Activated T-helper 1 cell treated with anti-CD3 and anti-CD28 coated beads, Interleukin-12 subunit alpha, Interleukin-12 subunit beta, Interleukin-2, Interleukin-4 antibody, amounts not matched to agents 30 ng/mL and 10 ng/mL and 1 ng/mL, durations not matched to agents 14 hours and 24 hours and 36 hours (primary cell): ENCODE measurements at regions not wholly inside any gene's neighbourhood (a gene's known extent, or its start where the extent isn't known, plus 50 kb on each side); places are given as distances from the start of the nearest gene placed in this dataset.
"Not testable (repeated sequence)": the region's sequence is repeated elsewhere in the genome, so short reads cannot be mapped to it uniquely, and the experiment has no call there.

Experiments
- DNase-seq: peaks from one replicate; pipeline ENCODE4 v3.0.0; 2021; ENCODE audit warnings: low spot score
- H3K27ac Mint-ChIP-seq: one replicate; pipeline ENCODE4 v1.8.0; 2021; ENCODE audit warnings: mild to moderate bottlenecking, mixed read lengths
- H3K27me3 Mint-ChIP-seq: one replicate; pipeline ENCODE4 v1.8.0; 2022; ENCODE audit warnings: mild to moderate bottlenecking, moderate library complexity, mixed read lengths; ENCODE audit not compliant: insufficient read depth
- H3K36me3 Mint-ChIP-seq: one replicate; pipeline ENCODE4 v1.8.0; 2021; ENCODE audit warnings: low read depth, mixed read lengths
- H3K4me1 Mint-ChIP-seq: one replicate; pipeline ENCODE4 v1.8.0; 2021; ENCODE audit warnings: low read depth, mixed read lengths
- H3K4me3 Mint-ChIP-seq: one replicate; pipeline ENCODE4 v1.8.0; 2021; ENCODE audit warnings: mild to moderate bottlenecking, moderate library complexity, mixed read lengths
- H3K9me3 Mint-ChIP-seq: one replicate; pipeline ENCODE4 v1.8.0; 2021; ENCODE audit warnings: mixed read lengths
- intact Hi-C: fragments of 100-400 bp; cut with micrococcal nuclease; formaldehyde crosslinking; loops from one replicate; pipeline ENCODE4 v1.15.1; 2024

- Mint-ChIP-seq H3K36me3 (no peaks in the 10 kb centered on the region), H3K27ac (no peak overlapping the region), H3K4me1 (no peaks in the 10 kb centered on the region), H3K4me3 (no peak overlapping the region), H3K27me3 (no peaks in the 10 kb centered on the region), H3K9me3 (no peaks in the 10 kb centered on the region)
- intact Hi-C loops = no loop called here
- no peak for DNase-seq
Observed at GRCh38 chr10:109386921-109387320, 536.4 kb downstream of the XPNPEP1 start.

- Mint-ChIP-seq H3K4me1 (no peaks in the 10 kb centered on the region), H3K27me3 (no peaks in the 10 kb centered on the region), H3K36me3 (no peaks in the 10 kb centered on the region), H3K4me3 (no peak overlapping the region), H3K9me3 (no peaks in the 10 kb centered on the region), H3K27ac (no peak overlapping the region)
- no peak for DNase-seq
- intact Hi-C loops = no loop called here
Observed at GRCh38 chr10:109386101-109386500, 537.2 kb downstream of the XPNPEP1 start.

GRCh38 chr10:109379186-109379585, 544.1 kb downstream of the XPNPEP1 start:
- no peak overlapping the region for H3K4me3 Mint-ChIP-seq
- intact Hi-C loops = no loop called here
- no peak overlapping the region for H3K27ac Mint-ChIP-seq
- DNase-seq = no peak
- H3K27me3 Mint-ChIP-seq = no peaks in the 10 kb centered on the region
- H3K4me1 Mint-ChIP-seq = no peaks in the 10 kb centered on the region
- H3K9me3 Mint-ChIP-seq = peaks cover 3% of the 10 kb centered on the region
- H3K36me3 Mint-ChIP-seq = no peaks in the 10 kb centered on the region

GRCh38 chr10:109374215-109374614, 549.1 kb downstream of the XPNPEP1 start:
- Mint-ChIP-seq H3K4me3 (no peak overlapping the region), H3K4me1 (no peaks in the 10 kb centered on the region), H3K9me3 (peaks cover 6% of the 10 kb centered on the region), H3K27ac (no peak overlapping the region), H3K27me3 (no peaks in the 10 kb centered on the region), H3K36me3 (no peaks in the 10 kb centered on the region)
- no peak for DNase-seq
- intact Hi-C loops = no loop called here

- no peak for DNase-seq
- intact Hi-C loops = no loop called here
- H3K4me1 Mint-ChIP-seq = no peaks in the 10 kb centered on the region
- H3K9me3 Mint-ChIP-seq = no peaks in the 10 kb centered on the region
- H3K27me3 Mint-ChIP-seq = no peaks in the 10 kb centered on the region
- no peak overlapping the region for H3K27ac Mint-ChIP-seq
- H3K4me3 Mint-ChIP-seq = no peak overlapping the region
- H3K36me3 Mint-ChIP-seq = no peaks in the 10 kb centered on the region
Observed at GRCh38 chr10:109359316-109359715, 564.0 kb downstream of the XPNPEP1 start.

- no peak overlapping the region for H3K27ac Mint-ChIP-seq
- H3K4me1 Mint-ChIP-seq = no peaks in the 10 kb centered on the region
- no peak overlapping the region for H3K4me3 Mint-ChIP-seq
- H3K27me3 Mint-ChIP-seq = no peaks in the 10 kb centered on the region
- no peaks in the 10 kb centered on the region for H3K36me3 Mint-ChIP-seq
- DNase-seq = no peak
- no peaks in the 10 kb centered on the region for H3K9me3 Mint-ChIP-seq
- intact Hi-C loops = no loop called here
Observed at GRCh38 chr10:109358325-109358724, 565.0 kb downstream of the XPNPEP1 start.

- H3K36me3 Mint-ChIP-seq = no peaks in the 10 kb centered on the region
- no peaks in the 10 kb centered on the region for H3K27me3 Mint-ChIP-seq
- no peak for DNase-seq
- H3K27ac Mint-ChIP-seq = no peak overlapping the region
- intact Hi-C loops = no loop called here
- no peaks in the 10 kb centered on the region for H3K4me1 Mint-ChIP-seq
- H3K9me3 Mint-ChIP-seq = peaks cover 22% of the 10 kb centered on the region
- H3K4me3 Mint-ChIP-seq = no peak overlapping the region
Observed at GRCh38 chr10:109348324-109348723, 575.0 kb downstream of the XPNPEP1 start.

GRCh38 chr10:109343293-109343692, 580.0 kb downstream of the XPNPEP1 start:
- Mint-ChIP-seq H3K36me3 (no peaks in the 10 kb centered on the region), H3K4me1 (no peaks in the 10 kb centered on the region), H3K27me3 (no peaks in the 10 kb centered on the region), H3K4me3 (no peak overlapping the region), H3K9me3 (peaks cover 2% of the 10 kb centered on the region), H3K27ac (no peak overlapping the region)
- intact Hi-C loops = no loop called here
- no peak for DNase-seq

- no peaks in the 10 kb centered on the region for H3K36me3 Mint-ChIP-seq
- peaks cover 6% of the 10 kb centered on the region for H3K9me3 Mint-ChIP-seq
- H3K4me3 Mint-ChIP-seq = no peak overlapping the region
- intact Hi-C loops = no loop called here
- H3K4me1 Mint-ChIP-seq = no peaks in the 10 kb centered on the region
- no peaks in the 10 kb centered on the region for H3K27me3 Mint-ChIP-seq
- no peak overlapping the region for H3K27ac Mint-ChIP-seq
- DNase-seq = no peak
Observed at GRCh38 chr10:109341986-109342385, 581.3 kb downstream of the XPNPEP1 start.

- intact Hi-C loops = no loop called here
- Mint-ChIP-seq H3K27me3 (no peaks in the 10 kb centered on the region), H3K4me1 (no peaks in the 10 kb centered on the region), H3K36me3 (no peaks in the 10 kb centered on the region), H3K9me3 (peaks cover 10% of the 10 kb centered on the region), H3K27ac (no peak overlapping the region), H3K4me3 (no peak overlapping the region)
- no peak for DNase-seq
Observed at GRCh38 chr10:109328001-109328400, 595.3 kb downstream of the XPNPEP1 start.

GRCh38 chr10:109327266-109327665, 596.0 kb downstream of the XPNPEP1 start:
- Mint-ChIP-seq H3K4me1 (no peaks in the 10 kb centered on the region), H3K4me3 (no peak overlapping the region), H3K27ac (no peak overlapping the region), H3K36me3 (no peaks in the 10 kb centered on the region), H3K27me3 (no peaks in the 10 kb centered on the region), H3K9me3 (peaks cover 10% of the 10 kb centered on the region)
- intact Hi-C loops = no loop called here
- DNase-seq = no peak

- no peaks in the 10 kb centered on the region for H3K4me1 Mint-ChIP-seq
- H3K4me3 Mint-ChIP-seq = no peak overlapping the region
- intact Hi-C loops = no loop called here
- no peak for DNase-seq
- H3K27me3 Mint-ChIP-seq = no peaks in the 10 kb centered on the region
- peaks cover 6% of the 10 kb centered on the region for H3K9me3 Mint-ChIP-seq
- no peak overlapping the region for H3K27ac Mint-ChIP-seq
- H3K36me3 Mint-ChIP-seq = no peaks in the 10 kb centered on the region
Observed at GRCh38 chr10:109324721-109325120, 598.6 kb downstream of the XPNPEP1 start.

- Mint-ChIP-seq H3K9me3 (peaks cover 10% of the 10 kb centered on the region), H3K27ac (no peak overlapping the region), H3K27me3 (no peaks in the 10 kb centered on the region), H3K4me1 (no peaks in the 10 kb centered on the region), H3K36me3 (no peaks in the 10 kb centered on the region), H3K4me3 (no peak overlapping the region)
- no peak for DNase-seq
- intact Hi-C loops = no loop called here
Observed at GRCh38 chr10:109317746-109318366, 605.5 kb downstream of the XPNPEP1 start.

- H3K9me3 Mint-ChIP-seq = peaks cover 14% of the 10 kb centered on the region
- H3K27ac Mint-ChIP-seq, H3K27me3 Mint-ChIP-seq, DNase-seq, intact Hi-C loops, H3K4me3 Mint-ChIP-seq, H3K36me3 Mint-ChIP-seq, H3K4me1 Mint-ChIP-seq: not testable (repeated sequence)
Observed at GRCh38 chr10:109314016-109314415, 609.3 kb downstream of the XPNPEP1 start.
